ENCODE measurements at regions not wholly inside any gene's neighbourhood (a gene's known extent, or its start where the extent isn't known, plus 50 kb on each side); places are given as distances from the start of the nearest gene placed in this dataset.

GRCh38 chr5:82676661-82677060 lies 398.5 kb upstream of the RPS23 start:
- no peaks in the 10 kb centered on the region for H3K27me3 ChIP-seq (replicated peaks in 1 of 2; ENCODE audit: control insufficient read depth in 2 of 2, insufficient read depth in 2 of 2, low read length in 1 of 2)
- no peaks in the 10 kb centered on the region for H3K36me3 ChIP-seq (ENCODE audit: control insufficient read depth in 2 of 2, insufficient read depth in 2 of 2, low read length in 1 of 2)
- ChIA-PET POLR2A (no interaction called here), SMC1A (ENCODE audit: uncharacterized antibody, unreplicated experiment) (no interaction called here), RAD21 (ENCODE audit: unreplicated experiment) (no interaction called here), CTCF (no interaction called here)
- BruUV-seq (replicated peaks), result no TSS peak
- no peak overlapping the region for H3K9ac ChIP-seq (ENCODE audit: control insufficient read depth, insufficient read depth, low read length)
- peak; percentile 74 for ATAC-seq
- in situ Hi-C loops (cut with MboI) (no loop called here), intact Hi-C loops (cut with micrococcal nuclease; ENCODE audit: unreplicated experiment) (no loop called here)
- H4K20me1 ChIP-seq (ENCODE audit: control insufficient read depth, insufficient read depth), result no peaks in the 10 kb centered on the region
- peaks cover 1% of the 10 kb centered on the region; the same call in 2 of the 3 replicates for H3K9me3 ChIP-seq (replicated peaks; ENCODE audit: control insufficient read depth, insufficient read depth, low read length)
- H3K4me3 ChIP-seq, result no peak overlapping the region
- no peaks in the 10 kb centered on the region for H3K4me1 ChIP-seq (ENCODE audit: control insufficient read depth, insufficient read depth, low read length)
- no peak overlapping the region for H2AFZ ChIP-seq (ENCODE audit: control insufficient read depth, low read depth, low read length)
- WGBS (ENCODE audit: insufficient coverage, insufficient replicate concordance, low lambda C conversion rate, missing lambda C conversion rate), result 0% methylated on average over 4 of the region's 4 CpGs
- peak; percentile 16 for DNase-seq (ENCODE audit: low read depth, low spot score)
- peak; percentile 72 for FAIRE-seq
- H3K4me2 ChIP-seq (ENCODE audit: control insufficient read depth, insufficient read depth), result no peak overlapping the region
- no peaks in the 10 kb centered on the region for H3K79me2 ChIP-seq (ENCODE audit: control insufficient read depth, insufficient read depth, low read length)
- H3K27ac ChIP-seq (ENCODE audit: control insufficient read depth, insufficient read depth), result no peak overlapping the region
- peak; percentile 80 for TF ChIP-seq NFIC (IDR thresholded peaks at IDR 0.05; ENCODE audit: low read depth, low read length)
- TF ChIP-seq SIN3A (IDR thresholded peaks at IDR 0.05; ENCODE audit: low read depth, low read length), result no peak
- peak; percentile 55; the same call in 1 of the 2 replicates for TF ChIP-seq FOXM1 (IDR thresholded peaks at IDR 0.05; ENCODE audit: low read depth, low read length)
- TF ChIP-seq JUNB (IDR thresholded peaks at IDR 0.05), result peak; percentile 50; the same call in 1 of the 2 replicates
- TF ChIP-seq HSF1 (IDR thresholded peaks at IDR 0.05; ENCODE audit: low read depth, low read length), result no peak
- no peak for TF ChIP-seq SREBF2 (IDR thresholded peaks at IDR 0.05; ENCODE audit: low read length)
- TF ChIP-seq EP300 (IDR thresholded peaks at IDR 0.05; ENCODE audit: borderline replicate concordance in 1 of 2, control insufficient read depth in 1 of 2, low read depth in 2 of 2, low read length in 2 of 2), result no peak
- 0 out of 4 replicates have a peak, but pooled peaks of 1 of the 2 experiments have one; percentile 44 for TF ChIP-seq ETV6 (conservative IDR thresholded peaks at IDR 0.05 in 1 of 2, IDR thresholded peaks at IDR 0.05 in 1 of 2; ENCODE audit: borderline replicate concordance in 1 of 2, low read depth in 1 of 2)
- no peak for TF ChIP-seq CREB1 (IDR thresholded peaks at IDR 0.05; ENCODE audit: low read depth)
- no peak for TF ChIP-seq ZBTB40 (IDR thresholded peaks at IDR 0.05; ENCODE audit: borderline replicate concordance)
- peak; percentile 93 for TF ChIP-seq RUNX3 (IDR thresholded peaks at IDR 0.05; ENCODE audit: low read length)
- 0 out of 2 replicates have a peak, but pooled peaks have one; percentile 22 for TF ChIP-seq IRF4 (IDR thresholded peaks at IDR 0.05; ENCODE audit: low read depth, low read length)
- TF ChIP-seq SKIL (IDR thresholded peaks at IDR 0.05; ENCODE audit: low read depth, poor library complexity, severe bottlenecking), result peak; percentile 44
- no peak for TF ChIP-seq ATF7 (IDR thresholded peaks at IDR 0.05; ENCODE audit: low read depth)
- TF ChIP-seq MLLT1 (IDR thresholded peaks at IDR 0.05), result peak; percentile 65; the same call in 1 of the 2 replicates
- TF ChIP-seq CBX5 (IDR thresholded peaks at IDR 0.05; ENCODE audit: low read depth), result peak; percentile 68; the same call in 1 of the 2 replicates

Data from GM12878 (cell line).